ENCODE measurements at regions not wholly inside any gene's neighbourhood (a gene's known extent, or its start where the extent isn't known, plus 50 kb on each side); places are given as distances from the start of the nearest gene placed in this dataset.

DNA sequence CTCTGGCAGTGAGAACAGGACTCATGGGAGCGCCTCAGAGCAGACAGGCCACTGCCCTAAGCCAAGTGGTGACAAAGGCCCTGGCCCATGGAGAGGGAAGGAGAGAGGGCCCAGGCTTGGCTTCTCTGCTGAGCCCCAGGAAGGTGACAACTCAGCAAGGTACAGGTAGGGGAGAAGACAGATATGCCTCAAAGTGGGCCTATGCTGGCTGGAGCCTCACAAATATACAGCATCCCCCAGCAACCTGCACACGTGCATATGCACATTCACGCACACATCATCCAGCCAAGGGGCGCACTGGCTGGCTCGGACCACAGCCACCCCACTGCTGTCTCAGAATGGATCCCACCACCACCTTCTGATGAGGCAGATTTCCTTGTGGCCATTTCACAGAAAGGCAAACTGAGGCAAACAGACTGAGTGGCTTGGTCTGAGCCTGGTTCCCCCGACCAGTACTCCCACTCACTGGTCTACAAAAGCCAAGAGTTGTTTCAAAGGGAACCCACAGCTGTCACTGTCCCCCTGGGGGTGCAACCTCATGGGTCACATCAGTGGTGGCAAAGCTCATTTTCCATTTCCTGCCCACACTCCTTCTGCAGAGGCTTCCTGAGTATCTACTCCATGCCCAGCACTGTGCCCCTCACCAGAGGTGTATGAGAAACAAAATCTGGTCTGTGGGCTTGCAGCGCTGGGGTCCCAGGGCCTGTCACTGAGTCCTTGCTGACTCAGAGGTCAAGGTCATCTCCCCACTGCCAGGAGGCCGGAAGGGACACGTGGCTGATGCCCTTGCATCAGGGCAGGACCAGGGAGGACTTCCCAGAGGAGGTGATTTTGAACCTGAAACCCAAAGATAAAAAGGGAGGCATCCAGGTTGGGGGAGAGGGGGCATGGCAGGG lies 67.3 kb upstream of the PRR5 start:
- DNase-seq (ENCODE audit: low read depth): no peak
- H3K4me3 ChIP-seq (ENCODE audit: low read length): no peak overlapping the region
- TF ChIP-seq, protein P1, sequence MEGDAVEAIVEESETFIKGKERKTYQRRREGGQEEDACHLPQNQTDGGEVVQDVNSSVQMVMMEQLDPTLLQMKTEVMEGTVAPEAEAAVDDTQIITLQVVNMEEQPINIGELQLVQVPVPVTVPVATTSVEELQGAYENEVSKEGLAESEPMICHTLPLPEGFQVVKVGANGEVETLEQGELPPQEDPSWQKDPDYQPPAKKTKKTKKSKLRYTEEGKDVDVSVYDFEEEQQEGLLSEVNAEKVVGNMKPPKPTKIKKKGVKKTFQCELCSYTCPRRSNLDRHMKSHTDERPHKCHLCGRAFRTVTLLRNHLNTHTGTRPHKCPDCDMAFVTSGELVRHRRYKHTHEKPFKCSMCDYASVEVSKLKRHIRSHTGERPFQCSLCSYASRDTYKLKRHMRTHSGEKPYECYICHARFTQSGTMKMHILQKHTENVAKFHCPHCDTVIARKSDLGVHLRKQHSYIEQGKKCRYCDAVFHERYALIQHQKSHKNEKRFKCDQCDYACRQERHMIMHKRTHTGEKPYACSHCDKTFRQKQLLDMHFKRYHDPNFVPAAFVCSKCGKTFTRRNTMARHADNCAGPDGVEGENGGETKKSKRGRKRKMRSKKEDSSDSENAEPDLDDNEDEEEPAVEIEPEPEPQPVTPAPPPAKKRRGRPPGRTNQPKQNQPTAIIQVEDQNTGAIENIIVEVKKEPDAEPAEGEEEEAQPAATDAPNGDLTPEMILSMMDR (conservative IDR thresholded peaks at IDR 0.05; ENCODE audit: low read depth, low read length): no peak

DNA sequence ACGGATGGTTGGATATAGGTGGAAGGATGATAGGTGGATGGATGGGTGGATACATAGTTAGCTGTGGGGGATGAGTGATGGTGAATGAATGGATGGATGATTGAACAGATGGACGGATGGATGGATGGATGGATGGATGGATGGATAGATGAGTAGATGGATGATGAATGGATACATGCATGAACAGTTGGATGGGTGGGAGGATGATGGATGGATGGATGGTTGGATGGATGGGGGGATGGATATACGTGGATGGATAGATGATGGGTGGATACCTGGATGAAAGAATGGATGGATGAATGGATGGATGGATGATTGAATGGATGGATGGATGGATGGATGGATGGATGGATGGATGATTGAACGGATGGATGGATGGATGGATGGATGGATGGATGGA lies 68.4 kb upstream of the PRR5 start:
- DNase-seq (ENCODE audit: low read depth): no peak
- TF ChIP-seq, protein P1 (conservative IDR thresholded peaks at IDR 0.05; ENCODE audit: low read depth, low read length): no peak
- no peak overlapping the region for H3K4me3 ChIP-seq (ENCODE audit: low read length)

DNA sequence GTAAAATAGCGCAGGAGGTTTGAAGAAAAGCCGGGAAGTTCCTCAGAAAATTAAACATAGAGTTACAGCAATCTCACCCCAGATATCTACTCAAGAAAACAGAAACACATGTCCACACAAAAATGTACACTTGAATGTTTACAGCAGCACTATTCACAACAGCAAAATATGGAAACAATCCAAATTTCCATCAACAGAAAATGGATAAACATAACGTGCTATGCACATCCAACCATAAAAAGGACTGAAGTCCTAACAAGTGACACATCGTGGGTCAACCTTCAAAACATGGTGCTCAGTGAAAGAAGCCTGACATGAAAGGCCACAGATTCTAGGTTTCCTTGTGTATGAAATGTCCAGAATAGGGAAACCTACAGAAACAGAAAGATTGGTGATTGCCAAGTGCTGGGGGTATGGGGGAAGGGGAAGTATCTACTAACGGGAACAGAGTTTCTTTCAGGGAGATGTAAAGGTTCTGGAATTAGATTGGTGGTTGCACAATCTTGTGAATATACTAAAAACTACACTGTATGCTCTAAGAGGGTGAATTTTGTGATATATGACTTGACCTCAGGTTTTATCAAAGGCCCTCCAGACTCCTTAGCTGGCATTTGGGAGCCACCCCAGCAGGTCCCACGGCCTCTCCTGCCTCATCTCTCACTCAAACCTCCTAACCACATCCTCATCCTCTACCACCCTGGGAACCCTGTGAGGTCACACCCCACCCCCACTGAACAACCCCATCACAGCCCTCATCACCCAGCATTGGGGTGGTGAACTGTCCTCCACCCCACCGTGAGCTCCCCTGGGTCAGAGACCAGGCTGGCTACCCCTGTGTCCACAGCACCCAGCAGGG lies 69.2 kb upstream of the PRR5 start:
- no peak for DNase-seq (ENCODE audit: low read depth)
- TF ChIP-seq, protein P1 (conservative IDR thresholded peaks at IDR 0.05; ENCODE audit: low read depth, low read length): no peak

DNA sequence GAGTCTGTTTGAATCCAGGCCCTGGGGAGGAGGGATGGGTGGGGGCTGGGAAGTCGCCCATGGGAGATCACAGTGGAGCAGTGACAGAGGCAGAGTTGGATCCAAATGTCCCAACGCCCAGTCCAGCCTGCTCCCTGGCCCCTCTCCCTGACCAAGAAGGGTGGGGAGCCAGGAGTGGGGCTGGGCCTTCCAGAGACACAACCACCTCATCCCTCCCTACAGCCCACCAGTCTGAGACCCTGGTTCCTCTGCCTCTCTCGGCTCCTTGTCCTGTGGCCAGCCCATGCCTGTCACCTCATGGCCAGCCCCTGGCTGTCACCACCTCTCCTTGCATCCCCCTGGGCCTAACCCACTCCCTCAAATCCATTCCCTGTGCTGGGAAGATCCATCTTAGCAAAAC lies 71.2 kb upstream of the PRR5 start:
- H3K4me3 ChIP-seq (ENCODE audit: low read length): no peak overlapping the region

More for the DNA sequence above, 69.2 kb upstream of the PRR5 start:
- H3K4me3 ChIP-seq (ENCODE audit: low read length): no peak overlapping the region

DNA sequence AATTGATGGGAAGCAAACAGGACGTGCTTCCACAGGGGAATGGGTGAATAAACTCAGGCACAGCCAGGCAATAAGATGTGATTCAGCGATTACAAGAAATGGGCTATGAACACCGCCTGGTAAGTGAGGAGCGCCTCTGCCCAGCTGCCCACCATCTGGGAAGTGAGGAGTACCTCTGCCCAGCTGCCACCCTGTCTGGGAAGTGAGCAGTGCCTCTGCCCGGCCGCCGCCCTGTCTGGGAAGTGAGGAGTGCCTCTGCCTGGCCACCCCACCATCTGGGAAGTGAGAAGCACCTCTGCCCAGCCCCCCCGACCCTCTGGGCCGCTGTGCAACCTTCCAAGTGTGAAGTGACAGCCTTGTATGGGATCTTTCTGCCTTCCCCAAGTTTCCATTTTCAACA lies 73.2 kb upstream of the PRR5 start:
- H3K4me3 ChIP-seq (ENCODE audit: low read length): no peak overlapping the region
- DNase-seq (ENCODE audit: low read depth): no peak
- TF ChIP-seq, protein P1 (conservative IDR thresholded peaks at IDR 0.05; ENCODE audit: low read depth, low read length): no peak

More for the DNA sequence above, 71.2 kb upstream of the PRR5 start:
- DNase-seq (ENCODE audit: low read depth): no peak
- TF ChIP-seq, protein P1 (conservative IDR thresholded peaks at IDR 0.05; ENCODE audit: low read depth, low read length): no peak

DNA sequence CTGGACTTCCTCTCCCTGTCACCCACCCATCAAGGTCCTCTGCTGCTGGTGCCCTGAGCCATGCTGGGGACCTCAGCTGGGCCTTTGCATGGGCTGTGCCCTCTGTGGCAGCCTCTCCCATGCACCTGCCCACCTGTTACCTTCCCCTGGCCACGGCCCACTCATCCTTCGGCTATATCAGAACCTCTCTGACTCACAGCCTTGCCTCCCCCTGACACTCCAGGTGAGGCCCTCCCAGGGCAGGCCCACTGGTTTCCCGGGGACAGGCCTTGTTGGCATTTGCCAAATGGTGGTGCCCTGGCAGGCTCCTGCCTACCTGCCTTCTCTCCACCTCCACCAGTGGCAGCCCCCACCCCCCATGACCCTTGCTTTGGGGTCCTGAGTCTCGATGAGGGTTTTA lies 73.7 kb upstream of the PRR5 start:
- TF ChIP-seq, protein P1 (conservative IDR thresholded peaks at IDR 0.05; ENCODE audit: low read depth, low read length): no peak
- DNase-seq (ENCODE audit: low read depth): no peak
- H3K4me3 ChIP-seq (ENCODE audit: low read length): no peak overlapping the region
